GM18520 (cell line): ENCODE measurements at regions not wholly inside any gene's neighbourhood (a gene's known extent, or its start where the extent isn't known, plus 50 kb on each side); places are given as distances from the start of the nearest gene placed in this dataset.

Experiments used
- ATAC-seq: cut with Tn5 transposase; IDR thresholded peaks from one replicate; pipeline ENCODE4 v1.9.1; 2021; ENCODE audit not compliant: unreplicated experiment

DNA sequence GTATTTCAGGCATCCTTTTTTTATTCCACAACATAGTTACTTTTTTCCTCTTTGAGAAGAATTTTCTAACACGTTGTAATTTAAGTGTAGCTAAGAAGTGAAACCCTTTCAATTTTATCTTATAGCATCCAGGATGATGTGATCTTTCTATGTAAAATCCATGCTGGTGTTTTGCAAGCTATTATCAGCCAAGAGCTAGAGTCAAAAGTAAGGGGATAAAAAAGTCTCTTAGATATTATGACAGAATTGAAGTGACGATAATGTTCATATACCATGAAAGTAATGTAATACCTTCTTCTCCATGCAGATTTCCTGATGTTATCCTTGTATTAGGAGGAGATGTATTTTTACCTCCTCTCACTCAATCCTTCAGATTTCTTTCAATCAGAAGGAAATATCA, 64.2 kb upstream of the MBL2 start:
- no peak for ATAC-seq
